ENCODE measurements at regions not wholly inside any gene's neighbourhood (a gene's known extent, or its start where the extent isn't known, plus 50 kb on each side); places are given as distances from the start of the nearest gene placed in this dataset.

DNA sequence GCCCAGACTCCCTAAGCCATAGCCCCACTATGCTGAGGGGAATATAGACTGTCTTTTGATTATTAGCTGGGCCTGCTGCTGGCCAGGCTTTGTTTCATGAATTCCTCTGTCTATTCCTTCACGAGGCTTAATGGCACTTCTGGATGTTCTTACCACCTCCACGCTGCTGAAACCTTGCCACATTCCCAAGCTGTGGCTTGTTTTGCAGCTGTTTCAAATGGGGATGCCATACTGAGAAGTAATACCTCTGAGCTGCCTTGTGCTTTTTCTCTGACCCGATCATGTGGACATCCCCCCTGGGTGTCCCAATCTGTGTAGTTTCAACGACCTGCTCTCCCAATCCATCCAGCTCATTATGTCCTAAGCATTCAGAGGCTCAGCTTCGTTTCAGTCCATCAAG lies 114.1 kb downstream of the ICOS start:
- no peak for DNase-seq

DNA sequence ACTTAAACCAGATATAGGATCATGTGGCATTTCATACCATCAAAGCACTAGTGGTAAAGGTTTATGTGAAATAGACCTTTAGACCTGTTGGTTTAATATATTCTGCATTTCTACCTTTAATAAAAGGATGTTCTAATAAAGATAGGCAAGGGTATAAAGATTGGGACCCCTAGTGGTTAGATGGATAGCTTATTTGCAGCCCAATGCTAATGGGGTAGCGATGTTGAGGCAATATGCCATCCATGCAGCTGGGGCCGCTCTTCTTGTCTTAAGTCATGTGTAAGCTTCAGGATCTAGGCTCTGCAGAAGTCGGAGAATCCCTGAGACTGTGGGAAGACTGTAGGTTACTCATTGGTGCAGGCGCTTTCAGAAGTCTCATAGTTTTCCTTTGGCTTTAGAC lies 114.9 kb downstream of the ICOS start:
- peak; percentile 33 for DNase-seq

GRCh38 chr2:204051984-204052556 lies 115.5 kb downstream of the ICOS start:
- peak; percentile 27 for DNase-seq

DNA sequence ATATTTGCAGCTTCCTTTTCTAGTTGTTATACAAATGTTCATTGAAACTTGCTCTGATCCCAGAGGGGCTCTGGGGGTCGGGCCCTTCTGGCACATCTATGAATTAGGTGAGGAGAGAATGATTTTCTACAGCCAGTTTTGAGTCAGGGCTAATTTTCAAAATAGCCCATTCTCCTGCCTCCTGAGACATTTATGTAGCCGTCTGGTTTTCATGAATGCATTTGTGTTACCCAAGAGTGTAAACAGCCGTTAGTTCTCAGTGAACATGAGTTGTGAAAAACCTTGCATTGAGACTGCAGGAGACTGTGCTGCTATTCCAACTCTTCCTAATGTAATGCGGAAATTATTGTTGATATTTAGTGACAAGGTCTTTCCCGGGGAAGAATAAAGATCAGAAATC lies 122.5 kb downstream of the ICOS start:
- DNase-seq, result no peak

- no peak for DNase-seq
These were observed 124.3 kb downstream of the ICOS start for GRCh38 chr2:204060841-204061240.

GRCh38 chr2:204061241-204061640 lies 124.7 kb downstream of the ICOS start:
- DNase-seq, result no peak

GRCh38 chr2:204064119-204064518 lies 127.6 kb downstream of the ICOS start:
- DNase-seq, result no peak

GRCh38 chr2:204065566-204065965 lies 129.0 kb downstream of the ICOS start:
- DNase-seq, result no peak

GRCh38 chr2:204066051-204066450 lies 129.5 kb downstream of the ICOS start:
- no peak for DNase-seq

- DNase-seq, result no peak
These were observed 133.2 kb downstream of the ICOS start for GRCh38 chr2:204069804-204070203.

DNA sequence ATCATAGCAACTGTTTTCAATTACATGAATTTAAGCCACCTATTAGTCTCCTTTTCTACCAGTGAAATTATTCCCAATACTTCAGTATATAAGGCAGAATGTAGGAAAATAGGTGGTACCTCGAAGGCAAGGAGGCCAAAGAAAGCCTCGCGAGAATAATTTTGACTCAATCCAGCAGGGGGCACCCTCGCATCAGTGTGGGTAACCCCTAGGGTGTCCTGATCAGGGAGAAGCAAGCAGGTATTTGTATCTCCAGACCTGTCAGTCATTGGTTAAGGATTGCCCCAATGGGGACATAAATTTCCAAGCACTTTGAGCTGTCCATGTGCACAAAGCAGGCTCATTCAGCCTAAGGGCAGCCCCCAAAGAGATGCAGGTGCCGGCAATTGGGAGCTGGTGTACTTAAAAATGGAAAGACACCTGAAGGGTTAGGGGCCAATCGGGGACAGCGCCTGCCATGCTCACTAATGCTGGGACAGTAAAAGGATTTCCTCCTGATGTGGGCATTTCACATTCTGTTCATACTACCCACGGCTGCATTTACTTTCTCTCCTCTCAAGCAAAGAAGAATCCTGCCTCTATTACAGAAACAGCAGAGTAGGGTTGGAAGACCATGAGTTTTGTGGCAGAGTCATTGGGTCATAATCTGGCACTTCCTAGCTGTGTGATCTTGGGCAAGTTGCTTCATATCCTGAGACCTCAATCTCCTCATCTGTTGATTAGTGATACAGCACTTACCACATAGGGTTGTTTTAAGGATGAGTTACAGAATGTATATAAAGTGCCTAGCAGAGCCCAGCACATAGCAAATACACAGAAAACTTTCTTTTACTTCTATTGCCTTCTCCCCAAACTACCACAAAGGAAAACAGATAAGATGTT lies 136.1 kb downstream of the ICOS start:
- DNase-seq, result peak; percentile 58

- DNase-seq, result no peak
These were observed 137.9 kb downstream of the ICOS start for GRCh38 chr2:204074456-204074855.

DNA sequence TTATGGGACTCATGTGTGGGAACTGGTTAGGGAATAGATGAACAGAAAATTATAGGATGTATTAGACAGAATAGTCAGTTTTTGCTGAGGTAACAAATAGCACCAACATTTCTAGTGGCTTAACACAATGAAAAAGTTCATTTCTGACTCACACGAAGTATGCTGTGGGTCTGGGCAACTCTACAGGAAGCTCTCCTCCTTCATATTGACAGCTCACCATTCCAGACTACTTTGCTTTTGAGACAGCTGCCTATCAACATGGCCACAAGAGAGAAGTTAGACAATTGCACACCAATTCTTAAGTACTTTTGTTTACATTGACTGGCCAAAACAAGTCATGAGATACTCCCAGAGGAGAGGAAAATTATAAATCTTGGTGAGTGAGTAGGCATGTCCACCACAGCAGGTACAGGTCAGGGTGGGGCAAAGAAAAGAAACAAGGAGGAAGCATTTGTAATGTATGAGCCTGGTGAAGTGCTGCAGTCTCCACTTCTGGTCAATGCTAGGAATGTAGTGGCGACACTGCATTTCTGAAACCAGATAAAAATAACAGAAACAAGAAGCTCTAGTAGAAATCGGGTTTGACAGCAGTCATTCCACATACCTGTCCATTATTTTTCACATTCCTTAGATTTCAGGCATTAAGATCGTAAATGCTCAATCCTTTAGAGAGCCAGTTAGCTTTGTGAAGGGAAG lies 141.6 kb downstream of the ICOS start:
- no peak for DNase-seq

DNA sequence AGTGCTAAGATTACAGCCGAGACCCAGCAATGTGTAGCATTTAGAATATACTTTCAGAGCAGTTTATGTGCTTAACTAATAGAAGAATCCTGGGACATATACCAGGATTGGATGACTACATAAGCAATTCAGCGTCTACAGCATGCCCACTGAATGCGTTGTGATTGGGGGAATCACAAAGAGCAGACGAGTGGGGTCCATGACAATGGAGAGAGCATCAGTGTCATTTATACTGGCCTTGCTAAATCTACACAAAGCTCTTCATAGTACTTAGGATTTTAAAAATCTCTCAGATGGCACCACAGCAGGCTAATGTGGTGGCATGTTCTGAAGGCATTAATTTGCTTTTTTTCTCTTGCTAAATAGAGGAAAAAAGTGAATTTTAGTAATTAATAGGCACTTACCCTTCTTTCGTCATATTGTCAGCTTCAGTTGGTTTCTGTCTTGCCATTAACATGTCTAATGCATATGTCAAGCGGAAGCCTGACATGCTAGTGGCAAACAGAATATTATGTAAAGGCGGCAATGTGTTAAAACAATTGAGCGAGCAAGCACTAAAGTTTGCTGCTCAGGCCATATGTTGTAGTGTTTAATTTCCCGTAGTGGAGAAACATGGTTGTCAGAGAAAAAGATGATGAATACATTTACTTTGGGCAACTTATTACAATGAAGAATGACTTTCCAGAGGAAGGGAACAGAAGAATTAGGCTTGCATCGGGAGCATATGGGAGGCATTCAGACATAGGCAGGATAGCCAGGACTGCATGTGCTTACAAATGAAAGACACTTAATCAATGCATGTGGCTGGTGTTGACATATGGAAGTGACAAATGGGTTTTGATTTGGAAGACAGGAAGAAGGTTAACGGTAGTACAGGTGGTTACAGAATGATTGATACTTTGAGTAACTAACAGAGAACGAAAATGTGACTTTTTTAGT lies 145.2 kb downstream of the ICOS start:
- DNase-seq, result no peak

- no peak for DNase-seq
These were observed 149.6 kb downstream of the ICOS start for GRCh38 chr2:204086167-204086566.

GRCh38 chr2:204089105-204089504 lies 152.5 kb downstream of the ICOS start:
- no peak for DNase-seq

- no peak for DNase-seq
These were observed 153.0 kb downstream of the ICOS start for GRCh38 chr2:204089574-204089973.

DNA sequence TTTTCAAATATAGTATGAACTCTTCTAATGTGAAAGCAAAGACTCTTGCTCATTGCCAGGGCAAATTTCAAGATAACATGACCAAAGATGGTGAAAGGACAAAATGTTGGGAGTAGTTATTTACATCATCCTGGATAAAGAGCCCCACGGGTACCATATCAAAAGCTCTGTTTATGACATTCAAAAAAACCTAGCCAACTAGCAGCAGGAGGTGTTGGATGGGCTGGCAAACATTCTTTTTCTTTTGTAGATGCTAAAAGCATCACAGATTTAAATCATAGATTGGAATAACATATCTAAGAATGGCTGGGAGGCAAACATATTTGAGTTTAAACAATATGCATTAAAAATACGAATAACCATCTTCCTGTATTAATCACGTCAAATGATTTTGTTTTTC lies 153.5 kb downstream of the ICOS start:
- DNase-seq, result no peak

DNA sequence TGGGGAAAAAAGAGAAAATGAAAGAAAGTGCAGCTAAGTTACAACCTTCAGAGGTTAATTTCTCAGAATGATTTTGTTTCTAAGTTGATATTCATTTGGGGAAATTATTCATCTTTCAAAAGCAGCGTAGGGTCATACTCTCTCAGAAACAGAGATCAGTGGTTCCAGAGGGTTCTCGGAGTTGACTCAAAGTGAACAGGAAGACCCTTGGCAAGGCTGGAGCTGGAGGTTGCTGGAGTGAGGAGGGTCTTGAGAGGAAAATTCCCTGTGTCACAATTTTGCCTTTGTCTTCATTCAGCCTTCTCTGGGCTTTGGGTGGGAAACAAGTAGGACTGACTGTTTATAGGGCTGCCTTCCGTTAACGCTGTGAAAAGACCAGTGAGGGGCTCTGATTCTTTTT lies 168.2 kb downstream of the ICOS start:
- no peak for DNase-seq

GRCh38 chr2:204108330-204108751 lies 171.8 kb downstream of the ICOS start:
- DNase-seq, result peak; percentile 44

- DNase-seq, result no peak
These were observed 172.3 kb downstream of the ICOS start for GRCh38 chr2:204108781-204109295.

DNA sequence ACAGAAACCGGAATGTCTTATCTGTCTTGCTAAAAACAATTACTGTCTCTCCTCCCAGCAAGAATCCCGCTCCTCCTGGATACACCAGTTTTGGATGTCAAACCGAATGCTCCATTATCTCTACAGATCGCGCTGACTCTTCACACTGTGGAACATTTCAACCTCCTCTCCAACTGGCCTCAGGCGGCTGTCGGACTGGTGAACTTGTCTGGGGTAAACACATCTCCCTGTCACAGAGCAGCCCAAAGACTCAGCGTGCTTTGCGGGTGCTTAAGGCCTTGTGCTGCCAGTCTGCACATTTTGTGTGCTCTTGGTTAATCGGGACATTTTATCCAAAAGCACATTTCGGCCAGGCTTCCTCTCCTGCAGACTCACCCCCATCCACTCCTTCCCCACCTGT lies 173.1 kb downstream of the ICOS start:
- DNase-seq, result no peak

- DNase-seq, result peak; percentile 50
These were observed 173.8 kb downstream of the ICOS start for GRCh38 chr2:204110338-204110741.

Measured in hematopoietic multipotent progenitor cell treated with erythropoietin and hydrocortisone succinate and interleukin-3 and kit ligand, for 6 days (in vitro differentiated cells).